GM21381 (cell line): ENCODE measurements at regions not wholly inside any gene's neighbourhood (a gene's known extent, or its start where the extent isn't known, plus 50 kb on each side); places are given as distances from the start of the nearest gene placed in this dataset.

ENCODE experiments used
- ATAC-seq: cut with Tn5 transposase; IDR thresholded peaks from one replicate; pipeline ENCODE4 v1.9.1; 2021; ENCODE audit warnings: mild to moderate bottlenecking, moderate library complexity; ENCODE audit not compliant: unreplicated experiment

- ATAC-seq, result no peak
Observed at GRCh38 chr15:93152360-93152759, 63.3 kb upstream of the RGMA start.

GRCh38 chr15:93150910-93151881 is 62.2 kb upstream of the RGMA start:
- no peak for ATAC-seq

GRCh38 chr15:93146601-93147000 is 57.6 kb upstream of the RGMA start:
- no peak for ATAC-seq

GRCh38 chr15:93146196-93146595 is 57.2 kb upstream of the RGMA start:
- ATAC-seq, result no peak

GRCh38 chr15:93144463-93145236 is 55.6 kb upstream of the RGMA start:
- no peak for ATAC-seq

GRCh38 chr15:93143186-93143585 is 54.2 kb upstream of the RGMA start:
- no peak for ATAC-seq

GRCh38 chr15:93141371-93141794 is 52.4 kb upstream of the RGMA start:
- ATAC-seq, result no peak

GRCh38 chr15:93139436-93139835 is 50.4 kb upstream of the RGMA start:
- no peak for ATAC-seq

GRCh38 chr15:93138681-93139250 is 49.8 kb upstream of the RGMA start:
- ATAC-seq, result no peak
